ENCODE measurements at regions not wholly inside any gene's neighbourhood (a gene's known extent, or its start where the extent isn't known, plus 50 kb on each side); places are given as distances from the start of the nearest gene placed in this dataset.
A peak's percentile ranks its signal among the peaks of the same experiment; 100 is the strongest.

GRCh38 chr11:122423273-122423672 lies 232.2 kb upstream of the UBASH3B start:
- DNase-seq (ENCODE audit: low read depth) = no peak
- TF ChIP-seq CTCF (IDR thresholded peaks at IDR 0.05; ENCODE audit: low read length, missing control alignments) = no peak
- no peak overlapping the region for H3K4me3 ChIP-seq (replicated peaks; ENCODE audit: low read depth, low read length)

- H3K4me3 ChIP-seq (replicated peaks; ENCODE audit: low read depth, low read length) = no peak overlapping the region
- DNase-seq (ENCODE audit: low read depth) = peak; percentile 23
- no peak for TF ChIP-seq CTCF (IDR thresholded peaks at IDR 0.05; ENCODE audit: low read length, missing control alignments)
Measured at GRCh38 chr11:122422682-122423081, 232.8 kb upstream of the UBASH3B start.

GRCh38 chr11:122421702-122422101 lies 233.8 kb upstream of the UBASH3B start:
- DNase-seq (ENCODE audit: low read depth) = no peak
- no peak for TF ChIP-seq CTCF (IDR thresholded peaks at IDR 0.05; ENCODE audit: low read length, missing control alignments)
- no peak overlapping the region for H3K4me3 ChIP-seq (replicated peaks; ENCODE audit: low read depth, low read length)

- DNase-seq (ENCODE audit: low read depth) = no peak
- H3K4me3 ChIP-seq (replicated peaks; ENCODE audit: low read depth, low read length) = no peak overlapping the region
- TF ChIP-seq CTCF (IDR thresholded peaks at IDR 0.05; ENCODE audit: low read length, missing control alignments) = no peak
Measured at GRCh38 chr11:122418032-122418431, 237.5 kb upstream of the UBASH3B start.

- DNase-seq (ENCODE audit: low read depth) = no peak
- TF ChIP-seq CTCF (IDR thresholded peaks at IDR 0.05; ENCODE audit: low read length, missing control alignments) = no peak
- no peak overlapping the region for H3K4me3 ChIP-seq (replicated peaks; ENCODE audit: low read depth, low read length)
Measured at GRCh38 chr11:122414406-122415018, 241.0 kb upstream of the UBASH3B start.

- no peak for TF ChIP-seq CTCF (IDR thresholded peaks at IDR 0.05; ENCODE audit: low read length, missing control alignments)
- DNase-seq (ENCODE audit: low read depth) = no peak
- no peak overlapping the region for H3K4me3 ChIP-seq (replicated peaks; ENCODE audit: low read depth, low read length)
Measured at GRCh38 chr11:122413677-122414076, 241.8 kb upstream of the UBASH3B start.

- H3K4me3 ChIP-seq (replicated peaks; ENCODE audit: low read depth, low read length) = no peak overlapping the region
- no peak for TF ChIP-seq CTCF (IDR thresholded peaks at IDR 0.05; ENCODE audit: low read length, missing control alignments)
- DNase-seq (ENCODE audit: low read depth) = no peak
Measured at GRCh38 chr11:122412581-122412980, 242.9 kb upstream of the UBASH3B start.

Data from fibroblast of pulmonary artery (primary cell).